Activated CD4-positive, alpha-beta T cell treated with anti-CD3 and anti-CD28 coated beads, Interleukin-2, Interleukin-4, amounts not matched to agents 100 ng/mL and 50 ng/mL, durations not matched to agents 16 hours and 8 hours (primary cell): ENCODE measurements at regions not wholly inside any gene's neighbourhood (a gene's known extent, or its start where the extent isn't known, plus 50 kb on each side); places are given as distances from the start of the nearest gene placed in this dataset.
A peak's percentile ranks its signal among the peaks of the same experiment; 100 is the strongest.
"Not testable (repeated sequence)": the region's sequence is repeated elsewhere in the genome, so short reads cannot be mapped to it uniquely, and the experiment has no call there.

Experiments
- DNase-seq: peaks from one replicate; pipeline ENCODE4 v3.0.0-alpha.2; 2020; ENCODE audit warnings: low spot score

GRCh38 chr3:177338697-177339219, 141.5 kb upstream of the TBL1XR1 start:
- DNase-seq: no peak

- not testable (repeated sequence) for DNase-seq
Measured at GRCh38 chr3:177339220-177339703, 142.0 kb upstream of the TBL1XR1 start.

GRCh38 chr3:177340243-177340830, 143.1 kb upstream of the TBL1XR1 start:
- DNase-seq: no peak

- no peak for DNase-seq
Measured at GRCh38 chr3:177341736-177342419, 144.6 kb upstream of the TBL1XR1 start.

- no peak for DNase-seq
Measured at GRCh38 chr3:177343122-177343625, 145.9 kb upstream of the TBL1XR1 start.

GRCh38 chr3:177345049-177345972, 148.0 kb upstream of the TBL1XR1 start:
- peak; percentile 90 for DNase-seq

- DNase-seq: peak; percentile 46
Measured at GRCh38 chr3:177345973-177346503, 148.8 kb upstream of the TBL1XR1 start.

GRCh38 chr3:177346878-177347277, 149.6 kb upstream of the TBL1XR1 start:
- DNase-seq: no peak

- DNase-seq: no peak
Measured at GRCh38 chr3:177347611-177348010, 150.3 kb upstream of the TBL1XR1 start.

- no peak for DNase-seq
Measured at GRCh38 chr3:177348974-177349373, 151.7 kb upstream of the TBL1XR1 start.

- no peak for DNase-seq
Measured at GRCh38 chr3:177349384-177349783, 152.1 kb upstream of the TBL1XR1 start.

- DNase-seq: no peak
Measured at GRCh38 chr3:177350121-177350520, 152.8 kb upstream of the TBL1XR1 start.

GRCh38 chr3:177351206-177351605, 153.9 kb upstream of the TBL1XR1 start:
- no peak for DNase-seq

- DNase-seq: no peak
Measured at GRCh38 chr3:177351757-177352158, 154.5 kb upstream of the TBL1XR1 start.

GRCh38 chr3:177352424-177352823, 155.1 kb upstream of the TBL1XR1 start:
- DNase-seq: no peak

- DNase-seq: no peak
Measured at GRCh38 chr3:177353140-177353539, 155.9 kb upstream of the TBL1XR1 start.

- not testable (repeated sequence) for DNase-seq
Measured at GRCh38 chr3:177353879-177354278, 156.6 kb upstream of the TBL1XR1 start.

GRCh38 chr3:177354466-177354865, 157.2 kb upstream of the TBL1XR1 start:
- DNase-seq: no peak

GRCh38 chr3:177356113-177356512, 158.8 kb upstream of the TBL1XR1 start:
- no peak for DNase-seq

- DNase-seq: no peak
Measured at GRCh38 chr3:177356952-177357351, 159.7 kb upstream of the TBL1XR1 start.

GRCh38 chr3:177357352-177358090, 160.2 kb upstream of the TBL1XR1 start:
- DNase-seq: no peak
